ENCODE measurements at regions not wholly inside any gene's neighbourhood (a gene's known extent, or its start where the extent isn't known, plus 50 kb on each side); places are given as distances from the start of the nearest gene placed in this dataset.

DNA sequence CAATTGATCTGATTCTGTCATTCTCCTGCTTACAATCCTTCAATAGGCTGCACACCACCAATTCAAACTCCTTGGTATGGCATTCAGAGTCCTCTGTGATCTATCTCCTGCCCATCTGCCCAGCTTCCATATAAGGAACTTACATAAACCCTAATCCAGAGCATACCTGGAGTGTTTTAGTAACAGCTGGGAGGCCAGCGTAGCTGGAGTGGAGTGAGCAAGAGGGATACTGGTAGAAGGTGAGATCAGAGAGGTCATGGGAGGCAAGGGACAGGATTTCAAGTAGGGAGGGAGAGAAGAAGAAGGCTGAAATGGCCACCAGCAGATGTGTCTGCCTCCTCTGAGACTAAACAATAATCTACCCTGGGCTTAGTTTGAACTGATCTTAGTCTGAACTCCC, 288.5 kb downstream of the MEF2C start:
- no peak overlapping the region for H3K9ac ChIP-seq (ENCODE audit: low read depth, low read length)
- H3K9me3 ChIP-seq (ENCODE audit: control insufficient read depth, insufficient read depth, low read length): no peaks in the 10 kb centered on the region
- no peaks in the 10 kb centered on the region; the same call in 1 of the 2 replicates for H3K36me3 ChIP-seq (ENCODE audit: insufficient read depth, low read length)
- no peaks in the 10 kb centered on the region for H3K4me1 ChIP-seq (ENCODE audit: insufficient read depth, low read length)

DNA sequence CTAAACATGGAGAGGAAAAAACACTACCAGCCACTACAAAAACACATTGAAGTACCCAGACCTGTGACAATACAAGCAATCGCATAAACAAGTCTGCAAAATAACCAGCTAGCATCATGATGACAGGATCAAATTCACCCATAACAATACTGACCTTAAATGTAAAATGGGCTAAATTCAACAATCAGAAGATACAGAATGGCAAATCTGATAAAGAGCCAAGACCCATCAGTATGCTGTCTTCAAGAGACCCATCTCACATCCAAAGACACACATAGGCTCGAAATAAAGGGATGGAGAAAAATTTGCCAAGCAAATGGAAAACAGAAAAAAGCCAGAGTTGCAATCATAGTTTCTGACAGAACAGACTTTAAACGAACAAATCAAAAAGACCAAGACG, 294.4 kb downstream of the MEF2C start:
- Histone ChIP-seq H3K36me3 (ENCODE audit: insufficient read depth, low read length) (no peaks in the 10 kb centered on the region), H3K4me1 (ENCODE audit: insufficient read depth, low read length) (no peaks in the 10 kb centered on the region), H3K9me3 (ENCODE audit: control insufficient read depth, insufficient read depth, low read length) (no peaks in the 10 kb centered on the region)

DNA sequence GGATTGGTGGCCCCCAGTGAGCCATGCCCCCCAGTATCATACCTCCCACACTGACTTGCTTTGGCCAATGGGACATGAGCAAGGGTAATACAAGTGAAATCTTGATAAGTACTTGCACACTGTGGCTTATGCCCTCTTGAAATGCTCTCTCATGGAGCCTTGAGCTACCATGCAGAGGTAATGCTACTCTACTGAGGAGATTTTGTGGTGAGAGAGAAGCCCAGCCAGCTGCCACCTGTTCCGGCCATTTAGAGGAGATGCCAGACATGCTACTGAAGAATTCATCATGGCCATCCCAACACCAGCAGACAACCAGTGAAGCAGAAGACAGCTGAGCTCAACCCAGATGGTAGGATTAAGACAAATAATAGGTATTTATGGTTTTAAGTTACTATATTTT, 299.5 kb downstream of the MEF2C start:
- H3K9me3 ChIP-seq (ENCODE audit: control insufficient read depth, insufficient read depth, low read length): no peaks in the 10 kb centered on the region
- no peaks in the 10 kb centered on the region for H3K36me3 ChIP-seq (ENCODE audit: insufficient read depth, low read length)
- H3K4me1 ChIP-seq (ENCODE audit: insufficient read depth, low read length): no peaks in the 10 kb centered on the region
- H3K9ac ChIP-seq (ENCODE audit: low read depth, low read length): no peak overlapping the region

More for the DNA sequence above, 294.4 kb downstream of the MEF2C start:
- no peak overlapping the region for H3K9ac ChIP-seq (ENCODE audit: low read depth, low read length)

DNA sequence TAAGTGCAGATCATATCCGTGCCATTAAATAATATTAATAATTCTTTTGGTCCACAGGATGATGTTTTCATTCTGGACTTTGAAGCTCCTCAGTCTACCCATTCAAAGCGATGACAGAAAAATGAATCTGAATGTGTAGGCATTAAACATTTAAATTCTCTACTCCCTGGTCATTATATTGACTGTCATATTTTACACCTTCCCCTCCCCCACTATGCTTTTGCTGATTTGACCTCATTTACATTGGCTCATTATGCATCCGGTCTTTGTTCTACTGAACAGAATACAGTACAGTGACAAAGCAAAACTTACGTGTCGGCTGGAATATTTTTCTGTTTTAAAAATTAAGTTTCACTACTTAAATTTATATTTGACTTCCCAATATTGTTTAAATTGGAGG, 289.7 kb upstream of the TMEM161B start:
- Histone ChIP-seq H3K9me3 (ENCODE audit: control insufficient read depth, insufficient read depth, low read length) (no peaks in the 10 kb centered on the region), H3K9ac (ENCODE audit: low read depth, low read length) (no peak overlapping the region), H3K36me3 (ENCODE audit: insufficient read depth, low read length) (no peaks in the 10 kb centered on the region), H3K4me1 (ENCODE audit: insufficient read depth, low read length) (peaks cover 15% of the 10 kb centered on the region)

DNA sequence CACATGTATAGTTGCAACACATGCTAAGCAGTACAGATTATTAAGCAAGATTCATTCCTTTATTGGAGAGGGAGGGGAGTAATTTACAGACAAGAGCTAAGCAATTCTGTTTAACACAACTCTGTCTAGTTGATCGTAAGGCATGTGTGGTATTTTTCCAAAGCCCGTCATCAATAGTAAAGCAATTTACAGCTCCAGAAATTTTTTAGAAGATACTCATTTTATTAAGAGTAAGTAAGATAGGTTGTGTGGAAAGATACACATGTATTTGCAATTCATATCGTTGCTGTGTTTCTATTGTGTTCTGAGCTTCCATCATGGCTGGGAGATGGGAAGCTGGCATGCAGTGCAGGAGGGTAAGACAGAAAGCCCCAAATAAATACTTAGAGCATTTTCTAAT, 289.2 kb upstream of the TMEM161B start:
- H3K9me3 ChIP-seq (ENCODE audit: control insufficient read depth, insufficient read depth, low read length): no peaks in the 10 kb centered on the region
- H3K36me3 ChIP-seq (ENCODE audit: insufficient read depth, low read length): no peaks in the 10 kb centered on the region
- peaks cover 15% of the 10 kb centered on the region for H3K4me1 ChIP-seq (ENCODE audit: insufficient read depth, low read length)
- no peak overlapping the region for H3K9ac ChIP-seq (ENCODE audit: low read depth, low read length)

DNA sequence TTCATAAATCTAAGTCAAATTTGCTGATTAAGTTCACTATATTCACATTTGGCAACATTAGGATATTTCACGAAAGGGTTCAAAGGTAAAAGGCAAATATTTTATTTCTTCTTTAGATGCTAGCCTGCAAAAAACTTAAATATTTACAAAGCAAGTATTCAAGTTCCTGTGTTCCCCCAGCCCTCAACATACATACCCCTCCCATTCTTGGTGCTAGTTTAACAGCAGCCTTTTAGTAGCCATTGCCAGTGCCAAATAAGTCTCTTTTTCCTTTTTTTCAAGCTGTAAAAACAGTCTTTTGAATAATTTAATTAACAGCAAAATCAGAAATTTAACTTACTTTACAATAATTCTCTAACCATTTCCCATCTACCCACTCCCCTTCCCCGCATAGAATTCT, 288.5 kb upstream of the TMEM161B start:
- H3K9me3 ChIP-seq (ENCODE audit: control insufficient read depth, insufficient read depth, low read length): no peaks in the 10 kb centered on the region
- no peaks in the 10 kb centered on the region for H3K36me3 ChIP-seq (ENCODE audit: insufficient read depth, low read length)
- H3K4me1 ChIP-seq (ENCODE audit: insufficient read depth, low read length): peaks cover 19% of the 10 kb centered on the region
- no peak overlapping the region for H3K9ac ChIP-seq (ENCODE audit: low read depth, low read length)

DNA sequence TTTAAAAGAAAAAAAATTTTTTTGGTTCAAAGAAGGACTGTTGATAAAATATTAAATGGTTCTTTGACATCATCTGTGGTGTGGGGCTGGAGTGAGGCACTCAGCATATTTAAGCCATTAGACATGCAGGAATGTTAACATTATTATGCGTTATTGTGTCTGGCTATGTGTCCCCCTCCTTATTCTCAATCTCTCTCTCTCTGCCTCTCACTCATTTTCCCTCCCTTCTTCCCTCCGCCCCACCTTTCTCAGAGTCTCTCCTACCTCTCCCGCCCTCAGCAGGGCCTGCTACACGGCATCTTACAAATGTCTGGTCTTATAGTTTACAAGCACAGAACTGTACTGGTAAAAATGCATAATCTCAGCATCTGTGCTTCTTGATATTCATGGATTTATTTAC, 287.8 kb upstream of the TMEM161B start:
- H3K36me3 ChIP-seq (ENCODE audit: insufficient read depth, low read length): no peaks in the 10 kb centered on the region
- no peaks in the 10 kb centered on the region for H3K9me3 ChIP-seq (ENCODE audit: control insufficient read depth, insufficient read depth, low read length)
- peaks cover 26% of the 10 kb centered on the region for H3K4me1 ChIP-seq (ENCODE audit: insufficient read depth, low read length)
- H3K9ac ChIP-seq (ENCODE audit: low read depth, low read length): no peak overlapping the region

DNA sequence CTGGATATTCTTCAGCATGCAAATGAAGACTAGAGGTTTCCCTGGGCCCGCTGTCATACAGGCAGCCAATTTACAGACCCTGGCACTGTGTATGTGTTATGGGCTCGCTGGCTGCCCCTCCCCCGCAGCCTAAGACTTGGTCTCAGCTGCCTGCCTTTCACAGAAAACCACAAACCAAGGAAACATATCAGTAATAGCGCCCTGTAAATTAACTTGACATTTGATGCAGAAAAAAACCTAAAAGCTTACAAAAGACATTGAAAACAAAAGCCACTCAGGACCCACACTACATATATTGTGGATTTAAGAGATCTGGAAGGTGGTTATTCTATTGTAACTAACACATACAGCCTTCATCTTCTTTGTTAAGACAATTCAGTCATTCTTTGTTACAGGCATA, 287.0 kb upstream of the TMEM161B start:
- Histone ChIP-seq H3K9me3 (ENCODE audit: control insufficient read depth, insufficient read depth, low read length) (no peaks in the 10 kb centered on the region), H3K4me1 (ENCODE audit: insufficient read depth, low read length) (peaks cover 27% of the 10 kb centered on the region), H3K9ac (ENCODE audit: low read depth, low read length) (no peak overlapping the region), H3K36me3 (ENCODE audit: insufficient read depth, low read length) (no peaks in the 10 kb centered on the region)

DNA sequence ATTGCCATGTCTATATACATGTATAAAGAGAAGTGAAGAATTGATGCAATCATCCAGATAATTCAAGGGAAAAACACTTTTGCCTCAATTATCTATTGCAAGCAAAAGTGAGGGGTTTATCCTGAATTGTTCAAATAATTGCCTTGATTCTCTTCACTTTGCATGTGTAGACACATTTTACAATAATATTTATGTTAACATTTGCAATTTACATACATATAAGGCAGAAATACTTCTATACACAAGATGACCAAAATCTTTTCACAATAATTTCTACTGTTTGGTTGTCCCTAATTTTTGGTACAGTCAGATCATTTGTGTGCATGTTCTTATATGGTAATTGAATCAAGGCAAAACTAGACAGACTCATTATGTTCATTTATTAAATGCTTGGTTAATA, 285.3 kb upstream of the TMEM161B start:
- H3K36me3 ChIP-seq (ENCODE audit: insufficient read depth, low read length): no peaks in the 10 kb centered on the region
- peaks cover 27% of the 10 kb centered on the region for H3K4me1 ChIP-seq (ENCODE audit: insufficient read depth, low read length)
- no peak overlapping the region for H3K9ac ChIP-seq (ENCODE audit: low read depth, low read length)
- no peaks in the 10 kb centered on the region for H3K9me3 ChIP-seq (ENCODE audit: control insufficient read depth, insufficient read depth, low read length)

DNA sequence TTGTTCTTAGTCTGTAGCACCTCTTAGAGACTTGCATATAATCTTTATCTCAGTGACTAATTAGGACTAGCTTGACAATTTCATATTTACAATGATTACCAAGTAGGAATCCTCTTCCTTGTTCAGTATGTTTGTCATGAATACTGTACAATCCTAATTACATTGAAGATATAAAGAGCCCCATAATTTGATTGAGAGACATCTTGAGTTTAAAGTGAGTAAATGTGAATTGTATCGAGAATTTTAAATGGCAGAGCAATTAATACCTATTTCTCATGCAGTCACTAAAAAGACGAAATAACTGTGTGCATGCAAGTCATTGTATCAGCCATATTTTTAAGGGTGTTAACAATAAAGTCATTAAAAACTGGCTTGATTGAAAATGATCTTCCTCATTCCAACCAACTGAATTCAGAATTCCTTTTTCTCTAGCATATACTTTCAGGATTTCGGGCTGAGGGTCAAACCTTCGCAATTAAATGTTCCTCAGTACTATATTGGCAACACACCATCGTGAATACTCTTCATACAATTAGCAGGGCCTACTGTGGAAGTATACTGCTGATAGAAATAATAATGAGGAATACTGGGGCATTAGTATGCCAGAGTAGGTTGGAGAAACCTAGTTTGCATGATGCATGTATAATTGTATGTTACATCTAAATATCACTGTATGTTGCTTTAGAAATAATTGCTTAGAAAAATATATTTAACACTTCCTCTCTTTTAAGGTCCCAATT, 284.7 kb upstream of the TMEM161B start:
- Histone ChIP-seq H3K9ac (ENCODE audit: low read depth, low read length) (no peak overlapping the region), H3K9me3 (ENCODE audit: control insufficient read depth, insufficient read depth, low read length) (no peaks in the 10 kb centered on the region), H3K36me3 (ENCODE audit: insufficient read depth, low read length) (no peaks in the 10 kb centered on the region), H3K4me1 (ENCODE audit: insufficient read depth, low read length) (peaks cover 23% of the 10 kb centered on the region)

DNA sequence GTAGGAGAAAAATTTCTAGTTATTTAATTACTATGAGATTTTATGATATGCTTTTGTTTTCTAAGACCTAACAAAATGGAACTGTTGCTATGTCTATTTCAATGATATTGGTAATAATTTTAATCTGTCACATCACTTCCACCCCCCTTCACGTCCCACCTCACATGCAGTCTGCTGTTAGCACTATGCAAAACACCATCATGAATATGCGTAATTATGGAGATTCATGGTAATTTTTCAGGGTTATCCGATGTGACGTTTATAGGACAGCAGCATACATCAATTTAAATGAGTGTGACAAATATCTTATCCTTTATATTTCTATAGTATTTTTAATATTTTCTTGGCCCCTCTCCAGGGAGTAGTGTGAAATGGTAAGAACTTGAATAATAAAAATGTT, 283.8 kb upstream of the TMEM161B start:
- H3K36me3 ChIP-seq (ENCODE audit: insufficient read depth, low read length): no peaks in the 10 kb centered on the region
- H3K9me3 ChIP-seq (ENCODE audit: control insufficient read depth, insufficient read depth, low read length): no peaks in the 10 kb centered on the region
- H3K9ac ChIP-seq (ENCODE audit: low read depth, low read length): no peak overlapping the region
- H3K4me1 ChIP-seq (ENCODE audit: insufficient read depth, low read length): peaks cover 21% of the 10 kb centered on the region

DNA sequence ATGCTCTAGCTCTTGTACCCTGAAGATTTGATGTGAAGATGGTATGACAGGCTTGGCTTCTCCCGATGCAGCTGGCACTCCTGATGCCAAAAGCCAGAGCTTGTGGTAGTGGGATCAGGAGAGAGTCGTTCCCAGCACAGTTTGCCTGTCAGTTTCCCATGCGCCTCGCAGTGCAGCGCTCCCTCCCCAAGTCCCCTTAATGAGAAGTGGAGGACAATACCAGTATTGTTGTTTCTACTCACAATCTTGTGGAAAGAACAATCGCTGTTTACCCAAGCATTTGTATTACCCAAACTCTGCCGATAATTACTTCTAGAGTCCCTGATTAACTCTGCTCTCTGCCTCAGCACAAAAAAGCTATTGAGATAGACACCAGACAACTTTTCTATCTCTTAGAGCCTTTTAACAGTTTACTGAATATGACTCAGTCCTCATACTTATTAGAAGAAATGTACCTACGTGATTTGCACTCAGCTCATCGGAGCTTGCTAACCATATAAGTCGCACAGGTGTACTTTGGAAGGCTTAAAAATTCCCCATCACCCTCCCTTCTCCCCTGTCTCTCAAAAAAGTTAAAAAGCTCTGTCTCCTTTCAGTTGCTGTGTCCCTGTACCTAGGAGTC, 283.2 kb upstream of the TMEM161B start:
- H3K36me3 ChIP-seq (ENCODE audit: insufficient read depth, low read length): no peaks in the 10 kb centered on the region
- H3K4me1 ChIP-seq (ENCODE audit: insufficient read depth, low read length): peaks cover 21% of the 10 kb centered on the region
- H3K9me3 ChIP-seq (ENCODE audit: control insufficient read depth, insufficient read depth, low read length): no peaks in the 10 kb centered on the region
- H3K9ac ChIP-seq (ENCODE audit: low read depth, low read length): peak overlapping the region; percentile 6; the same call in 1 of the 2 replicates

DNA sequence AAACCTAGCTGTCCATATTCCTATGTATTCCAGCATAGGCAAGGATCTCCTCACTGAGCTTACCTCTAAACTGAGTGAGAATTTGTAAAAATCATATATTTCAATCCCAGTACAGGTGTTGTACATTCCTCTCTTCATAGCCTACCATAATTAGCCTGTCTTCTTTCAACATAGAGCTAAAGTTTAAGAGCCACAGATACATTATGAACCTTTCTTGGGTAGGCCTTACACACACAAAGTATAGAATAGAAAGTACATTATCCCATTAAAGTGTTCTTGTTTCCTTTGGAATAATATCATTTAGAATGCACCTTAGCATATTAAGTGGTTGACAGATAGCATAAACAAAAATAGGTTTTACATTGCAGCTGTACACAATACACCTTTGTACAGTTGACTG, 282.1 kb upstream of the TMEM161B start:
- Histone ChIP-seq H3K9ac (ENCODE audit: low read depth, low read length) (no peak overlapping the region), H3K36me3 (ENCODE audit: insufficient read depth, low read length) (no peaks in the 10 kb centered on the region), H3K4me1 (ENCODE audit: insufficient read depth, low read length) (peaks cover 12% of the 10 kb centered on the region), H3K9me3 (ENCODE audit: control insufficient read depth, insufficient read depth, low read length) (no peaks in the 10 kb centered on the region)

DNA sequence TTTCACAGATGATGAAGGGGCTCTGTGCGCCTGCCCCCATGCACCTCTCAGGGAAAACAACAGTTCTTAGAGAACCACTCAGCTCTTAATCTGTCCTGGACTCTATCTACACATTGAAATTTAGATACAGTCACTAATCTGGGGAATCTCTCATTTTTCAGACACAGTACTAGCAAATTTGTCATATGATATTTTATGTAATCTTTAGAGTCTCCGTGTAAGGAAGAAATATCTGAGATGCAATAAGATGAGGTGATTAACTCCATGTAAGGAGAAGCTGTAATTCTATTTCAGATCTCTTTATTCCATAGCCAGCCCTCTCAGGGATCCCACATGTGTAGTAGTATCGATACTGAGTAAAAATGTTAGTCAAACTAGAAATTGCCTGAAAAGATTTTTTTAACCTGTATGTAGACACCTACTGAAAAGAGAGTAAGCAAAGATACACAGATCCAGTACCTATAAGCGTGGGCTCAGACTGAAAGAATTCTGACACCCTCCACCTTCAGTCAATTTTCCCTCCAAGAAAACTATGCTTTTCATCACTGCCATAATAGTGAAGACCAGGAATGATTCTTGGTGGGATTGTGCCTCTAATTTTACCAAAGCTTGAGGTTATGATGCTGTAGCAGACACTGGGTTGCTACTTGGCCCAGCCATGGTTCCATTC, 279.6 kb upstream of the TMEM161B start:
- Histone ChIP-seq H3K4me1 (ENCODE audit: insufficient read depth, low read length) (peaks cover 11% of the 10 kb centered on the region), H3K9me3 (ENCODE audit: control insufficient read depth, insufficient read depth, low read length) (no peaks in the 10 kb centered on the region), H3K9ac (ENCODE audit: low read depth, low read length) (no peak overlapping the region), H3K36me3 (ENCODE audit: insufficient read depth, low read length) (no peaks in the 10 kb centered on the region)

DNA sequence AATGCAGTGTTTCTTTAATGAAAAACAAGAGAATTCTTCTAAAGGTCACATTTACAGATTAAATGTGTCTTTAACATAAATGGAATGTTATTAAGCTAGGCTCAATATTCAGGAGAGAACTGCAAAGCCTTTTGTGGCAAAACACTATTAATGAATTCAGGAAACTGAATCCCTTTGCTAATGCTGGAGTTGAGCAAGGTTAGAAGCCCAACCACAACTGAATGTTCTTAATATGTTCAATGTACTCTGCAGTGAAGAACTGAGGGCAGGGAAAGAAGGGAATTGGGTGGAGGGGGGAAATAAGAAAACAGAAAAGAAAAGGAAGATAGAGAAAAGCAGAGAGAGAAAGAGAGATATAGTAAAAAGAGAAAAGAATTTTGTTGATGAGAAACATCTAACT, 276.7 kb upstream of the TMEM161B start:
- Histone ChIP-seq H3K9ac (ENCODE audit: low read depth, low read length) (no peak overlapping the region), H3K9me3 (ENCODE audit: control insufficient read depth, insufficient read depth, low read length) (no peaks in the 10 kb centered on the region), H3K36me3 (ENCODE audit: insufficient read depth, low read length) (no peaks in the 10 kb centered on the region), H3K4me1 (ENCODE audit: insufficient read depth, low read length) (no peaks in the 10 kb centered on the region)

Measured in ES-I3 (cell line).